NCI-H748 (cell line): ENCODE measurements at regions not wholly inside any gene's neighbourhood (a gene's known extent, or its start where the extent isn't known, plus 50 kb on each side); places are given as distances from the start of the nearest gene placed in this dataset.
A peak's percentile ranks its signal among the peaks of the same experiment; 100 is the strongest.
"Not testable (repeated sequence)": the region's sequence is repeated elsewhere in the genome, so short reads cannot be mapped to it uniquely, and the experiment has no call there.

ENCODE experiments used
- DNase-seq: peaks from one replicate; lab custom pipeline; 2025; ENCODE audit not compliant: unreplicated experiment; lab: John Stamatoyannopoulos, UW

GRCh38 chr9:1115370-1115769 is 65.2 kb downstream of the DMRT2 start:
- no peak for DNase-seq

DNA sequence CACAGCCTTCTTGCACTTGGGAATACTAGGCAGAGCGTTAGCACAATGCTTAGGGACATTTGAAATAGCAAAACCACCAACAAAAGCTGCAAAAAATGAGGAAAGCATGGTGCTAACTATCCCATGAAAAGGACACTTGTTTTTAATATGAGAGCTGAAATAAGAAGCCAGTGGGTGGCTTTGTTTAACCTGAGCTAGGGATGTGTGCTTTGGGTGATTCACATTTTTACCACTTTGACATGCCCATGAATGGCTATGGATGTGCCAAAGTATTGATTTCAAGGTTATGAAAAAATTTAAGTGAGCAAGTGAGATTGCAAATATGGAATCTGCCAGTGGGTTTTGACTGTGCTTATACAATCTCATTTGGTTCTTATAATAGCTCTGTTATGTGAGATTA is 67.3 kb downstream of the DMRT2 start:
- no peak for DNase-seq

GRCh38 chr9:1120500-1121165 is 70.5 kb downstream of the DMRT2 start:
- DNase-seq, result no peak

- no peak for DNase-seq
Observed at GRCh38 chr9:1125741-1126140, 75.6 kb downstream of the DMRT2 start.

GRCh38 chr9:1128046-1128445 is 77.9 kb downstream of the DMRT2 start:
- no peak for DNase-seq

DNA sequence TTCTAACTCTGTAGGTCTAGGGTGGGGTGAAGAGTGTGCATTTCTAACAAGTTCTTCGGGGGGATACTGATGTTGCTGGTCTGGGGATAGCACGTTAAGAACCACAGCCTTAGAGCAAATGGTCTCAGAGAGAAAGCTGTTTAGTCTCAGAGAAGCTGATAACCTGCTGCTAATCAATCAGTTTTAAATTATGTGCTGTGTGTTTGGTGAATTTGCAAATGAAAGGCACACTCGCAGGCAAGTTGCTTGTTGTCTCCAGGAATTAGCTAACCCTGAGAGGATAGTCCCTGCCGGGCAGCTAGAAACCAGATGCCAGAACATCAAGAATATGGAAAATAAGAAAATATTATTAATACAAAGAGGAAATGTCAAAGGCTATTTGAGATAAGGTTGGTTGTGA is 79.2 kb downstream of the DMRT2 start:
- no peak for DNase-seq

GRCh38 chr9:1140057-1140456 is 89.9 kb downstream of the DMRT2 start:
- DNase-seq, result no peak

- no peak for DNase-seq
Observed at GRCh38 chr9:1151691-1152090, 101.5 kb downstream of the DMRT2 start.

DNA sequence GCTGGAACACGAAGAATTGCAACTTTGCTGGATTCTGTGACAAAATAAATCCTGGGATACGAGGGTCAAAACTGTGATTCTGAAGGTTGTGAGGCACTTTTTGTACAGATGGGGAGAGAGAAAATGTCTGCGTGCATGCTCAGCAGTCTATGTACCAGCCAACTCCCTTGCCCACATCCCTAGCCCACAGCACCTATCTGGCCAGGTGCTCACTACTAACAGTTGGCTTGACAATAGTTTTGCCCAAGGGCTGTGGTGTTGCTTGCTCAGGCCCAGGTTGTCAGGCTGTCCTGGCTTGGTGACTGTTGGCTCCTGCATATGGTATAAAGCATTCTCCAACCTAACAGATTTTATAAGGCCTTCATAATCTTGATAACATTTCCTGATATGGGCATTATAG is 102.0 kb downstream of the DMRT2 start:
- no peak for DNase-seq

- DNase-seq, result no peak
Observed at GRCh38 chr9:1154739-1155138, 104.6 kb downstream of the DMRT2 start.

- no peak for DNase-seq
Observed at GRCh38 chr9:1155602-1156001, 105.4 kb downstream of the DMRT2 start.

DNA sequence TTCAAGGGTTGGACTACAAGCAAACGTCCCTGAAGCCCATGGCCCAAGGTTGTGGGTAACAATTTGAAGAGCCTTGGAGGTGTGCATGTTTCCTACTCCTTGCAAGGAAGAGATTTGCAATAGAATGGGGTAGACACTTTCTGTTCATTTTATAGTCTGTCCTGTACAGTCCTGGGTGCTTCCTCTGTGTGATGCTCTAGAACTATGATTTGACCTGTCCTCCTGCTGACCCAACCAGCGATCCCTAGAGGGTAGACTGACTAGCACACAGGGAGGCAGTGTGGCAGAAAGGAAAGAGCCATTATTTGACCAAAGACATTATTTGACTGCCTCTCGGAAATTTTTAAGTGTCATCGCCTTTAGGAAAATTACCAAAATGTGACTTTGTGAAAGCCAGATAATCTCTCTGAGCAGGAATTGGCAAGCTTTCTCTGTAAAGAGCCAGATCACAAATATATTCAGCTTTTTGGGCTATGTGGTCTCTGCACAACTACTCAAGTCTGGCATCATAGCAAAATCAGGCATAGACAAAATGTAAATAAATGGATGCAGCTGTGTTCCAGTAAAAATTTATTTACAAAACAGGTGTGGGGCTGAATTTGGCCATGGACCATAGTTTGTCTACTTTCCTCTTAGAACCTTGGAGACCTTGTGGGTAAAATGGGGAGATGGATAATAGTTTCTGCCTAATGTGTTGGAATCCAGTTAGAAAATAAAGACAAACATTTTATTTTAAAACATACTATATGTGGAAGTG is 106.8 kb downstream of the DMRT2 start:
- no peak for DNase-seq

- DNase-seq, result no peak
Observed at GRCh38 chr9:1157836-1158235, 107.7 kb downstream of the DMRT2 start.

DNA sequence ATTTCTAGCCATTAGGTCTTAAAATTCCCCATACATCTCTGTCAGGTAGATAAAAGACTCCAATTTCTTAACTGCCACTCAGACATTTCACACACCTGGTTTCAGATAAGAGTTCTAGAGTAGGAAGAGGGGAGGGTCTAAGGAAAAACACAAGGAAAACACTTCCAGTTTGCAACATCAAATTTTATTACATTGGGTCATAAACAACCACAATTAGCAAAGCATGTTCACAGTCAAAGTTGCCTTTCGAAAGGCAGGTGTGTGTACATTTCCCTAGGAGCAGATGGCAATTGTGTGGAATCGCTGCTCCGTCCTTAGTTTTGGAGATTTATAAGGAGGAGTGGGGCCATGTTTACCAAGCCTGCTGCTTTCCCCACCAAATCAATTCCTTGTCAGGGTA is 120.8 kb downstream of the DMRT2 start:
- DNase-seq, result peak; percentile 86

GRCh38 chr9:1171546-1171945 is 121.4 kb downstream of the DMRT2 start:
- peak; percentile 60 for DNase-seq

- peak; percentile 37 for DNase-seq
Observed at GRCh38 chr9:1173211-1173610, 123.1 kb downstream of the DMRT2 start.

DNA sequence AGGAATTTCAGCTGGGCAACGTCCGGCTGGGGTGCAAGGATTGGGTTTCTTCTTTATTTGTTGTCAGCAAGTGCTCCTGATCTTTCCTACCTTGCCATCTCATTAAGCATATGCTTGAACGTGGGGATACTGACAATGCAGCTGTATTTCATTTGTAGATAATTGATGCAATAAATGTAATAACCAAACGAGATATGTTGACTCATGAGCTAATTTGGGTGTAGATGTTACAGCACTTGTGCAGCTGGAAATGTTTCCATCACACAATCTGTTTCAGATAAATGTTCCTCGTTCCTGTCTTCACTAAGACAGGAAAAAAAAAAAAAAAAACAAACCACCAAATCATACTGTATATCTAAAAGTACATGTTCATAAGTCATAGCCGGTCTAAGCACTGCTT is 123.8 kb downstream of the DMRT2 start:
- DNase-seq, result peak; percentile 90

GRCh38 chr9:1179366-1179765 is 129.2 kb downstream of the DMRT2 start:
- no peak for DNase-seq

DNA sequence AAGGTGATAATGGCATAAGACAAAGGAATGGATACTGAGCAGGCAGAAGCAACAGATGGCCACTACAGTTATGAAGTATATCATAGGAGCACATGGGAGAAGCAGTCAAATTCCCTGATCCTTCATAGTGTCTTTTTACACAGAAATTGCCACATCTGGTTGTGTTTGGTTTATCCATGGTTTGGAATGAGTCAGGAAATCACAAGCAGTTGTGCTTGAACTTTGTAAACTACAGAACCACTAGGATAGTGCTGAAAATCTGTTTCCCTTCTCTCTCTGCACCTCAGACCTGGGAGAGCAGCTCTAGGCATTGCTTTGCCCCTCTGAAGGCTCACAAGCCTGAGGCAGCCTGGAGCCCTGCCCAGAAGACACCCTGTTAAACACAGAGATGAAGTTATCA is 134.0 kb downstream of the DMRT2 start:
- DNase-seq, result no peak

GRCh38 chr9:1187137-1187536 is 137.0 kb downstream of the DMRT2 start:
- DNase-seq, result not testable (repeated sequence)

DNA sequence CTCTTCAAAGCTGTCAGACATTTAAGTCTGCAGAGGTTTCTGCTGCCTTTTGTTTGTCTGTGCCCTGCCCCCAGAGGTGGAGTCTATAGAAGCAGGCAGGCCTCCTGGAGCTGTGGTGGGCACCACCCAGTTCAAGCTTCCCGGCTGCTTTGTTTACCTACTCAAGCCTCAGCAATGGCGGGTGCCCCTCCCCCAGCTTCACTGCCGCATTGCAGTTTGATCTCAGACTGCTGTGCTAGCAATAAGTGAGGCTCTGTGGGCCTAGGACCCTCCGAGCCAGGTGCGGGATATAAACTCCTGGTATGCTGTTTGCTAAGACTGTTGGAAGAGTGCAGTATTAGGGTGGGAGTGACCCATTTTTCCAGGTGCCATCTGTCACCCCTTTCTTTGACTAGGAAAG is 145.5 kb downstream of the DMRT2 start:
- peak; percentile 72 for DNase-seq

DNA sequence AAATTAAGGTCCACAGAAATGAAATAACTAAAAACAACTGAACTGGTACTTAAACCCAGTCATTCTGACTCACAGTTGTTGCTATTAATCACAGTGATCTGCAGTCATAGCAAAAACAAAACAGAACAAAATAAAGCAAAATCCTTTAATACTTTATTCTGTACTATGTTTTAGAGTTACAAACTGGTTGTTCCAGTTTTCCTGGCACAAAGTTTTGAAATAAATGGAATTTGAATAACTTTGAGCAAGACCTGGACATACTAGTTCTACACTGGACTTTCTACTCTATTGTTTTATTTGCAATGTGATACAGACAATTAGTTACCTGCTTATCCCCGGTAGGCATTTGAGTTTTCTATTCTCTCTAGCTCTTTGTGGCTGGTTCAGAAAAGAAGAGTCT is 147.9 kb downstream of the DMRT2 start:
- no peak for DNase-seq

DNA sequence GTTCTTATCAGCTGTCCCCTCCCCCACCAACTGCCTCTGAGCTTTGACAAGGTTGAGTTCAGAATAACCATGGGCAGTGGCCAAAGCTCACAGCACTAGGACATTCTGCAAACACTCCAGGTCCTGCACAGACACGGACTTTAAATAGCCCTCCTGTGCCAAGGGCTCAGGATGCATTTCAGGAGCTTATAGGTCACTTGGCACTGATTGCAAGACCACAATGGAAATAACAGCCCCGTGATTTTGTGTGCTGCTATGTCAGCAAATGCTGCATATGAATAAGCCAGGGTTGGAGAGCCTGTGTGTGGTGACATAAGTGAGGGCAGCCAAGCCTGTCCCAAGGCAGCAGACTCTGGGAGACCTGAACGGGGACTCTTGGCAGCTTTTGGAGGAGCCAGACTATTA is 150.7 kb downstream of the DMRT2 start:
- DNase-seq, result no peak
